GM18858 (cell line): ENCODE measurements at regions not wholly inside any gene's neighbourhood (a gene's known extent, or its start where the extent isn't known, plus 50 kb on each side); places are given as distances from the start of the nearest gene placed in this dataset.

Experiments used
- ATAC-seq: cut with Tn5 transposase; IDR thresholded peaks from one replicate; pipeline ENCODE4 v1.9.1; 2021; ENCODE audit not compliant: unreplicated experiment

DNA sequence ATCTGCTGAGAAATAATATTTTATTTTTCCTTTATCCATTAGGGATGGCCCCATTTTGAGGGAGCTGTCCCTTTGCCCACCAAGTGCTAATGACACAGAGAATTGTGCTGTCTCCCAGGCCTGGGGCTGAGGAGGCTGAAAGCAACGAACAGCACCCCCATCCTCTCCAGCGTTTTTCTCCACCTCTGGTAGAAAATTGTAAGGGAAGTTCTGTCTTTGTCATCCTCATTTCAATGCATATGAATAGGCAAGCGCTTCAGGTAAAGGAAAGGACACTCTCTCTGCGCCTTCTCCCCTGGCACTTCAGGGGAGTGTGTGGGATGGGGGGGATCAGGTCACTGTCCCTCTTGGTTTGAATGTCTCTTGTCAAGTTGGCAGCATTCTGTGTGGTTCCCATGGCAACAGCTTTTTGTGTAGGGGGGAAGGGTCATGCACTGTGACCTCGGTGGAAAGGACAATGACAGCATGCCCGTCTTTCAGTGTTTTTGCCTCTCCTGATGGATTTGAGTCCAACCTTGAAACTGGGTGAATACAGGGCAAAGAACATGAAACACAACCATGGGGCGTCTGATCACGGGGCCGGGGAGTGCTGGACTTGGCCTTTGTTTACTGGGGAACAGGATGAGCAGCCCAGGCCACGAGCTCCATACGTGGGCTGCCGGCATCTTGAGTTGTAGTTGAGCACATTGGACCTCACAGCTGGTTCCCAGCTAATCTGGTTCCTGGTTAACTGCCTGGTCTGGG, 230.2 kb downstream of the VRK1 start:
- ATAC-seq: no peak

DNA sequence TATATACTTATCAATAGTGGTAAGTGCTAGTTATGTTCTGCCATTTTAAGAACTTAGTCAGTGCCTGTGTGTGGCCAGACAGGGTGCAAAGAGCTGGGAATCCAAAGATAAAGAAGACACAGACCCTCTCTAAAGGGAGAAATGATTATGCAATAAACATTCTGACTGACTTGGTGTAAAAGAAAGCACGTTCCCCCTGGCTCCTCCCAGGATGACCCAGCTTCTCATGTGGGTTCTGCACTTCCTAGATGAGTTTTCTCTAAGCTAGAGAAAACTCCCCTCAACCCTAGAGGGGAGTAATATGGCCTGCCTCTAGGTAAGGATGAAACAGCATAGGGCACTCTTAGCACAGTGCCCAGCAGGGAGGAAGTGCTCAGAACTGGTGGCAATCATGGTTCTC, 231.2 kb downstream of the VRK1 start:
- no peak for ATAC-seq

DNA sequence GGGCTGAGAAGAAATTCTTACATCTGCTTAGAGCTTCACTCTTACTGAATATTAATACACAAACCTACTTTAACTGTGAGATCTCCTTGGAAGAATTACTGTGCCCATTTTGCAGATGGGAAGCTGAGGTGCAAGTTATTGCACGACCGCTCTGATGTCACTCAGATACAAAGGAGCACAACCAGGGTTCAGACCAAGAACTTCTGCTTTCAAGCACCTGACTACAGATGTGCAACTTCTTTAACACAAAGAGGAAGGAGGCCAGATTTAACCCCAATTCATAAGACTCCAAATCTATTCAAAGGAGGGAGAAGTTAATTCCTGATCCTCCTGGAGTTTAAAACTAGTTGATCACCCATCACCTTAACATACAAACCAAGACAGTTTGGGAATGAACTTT, 232.6 kb downstream of the VRK1 start:
- no peak for ATAC-seq

DNA sequence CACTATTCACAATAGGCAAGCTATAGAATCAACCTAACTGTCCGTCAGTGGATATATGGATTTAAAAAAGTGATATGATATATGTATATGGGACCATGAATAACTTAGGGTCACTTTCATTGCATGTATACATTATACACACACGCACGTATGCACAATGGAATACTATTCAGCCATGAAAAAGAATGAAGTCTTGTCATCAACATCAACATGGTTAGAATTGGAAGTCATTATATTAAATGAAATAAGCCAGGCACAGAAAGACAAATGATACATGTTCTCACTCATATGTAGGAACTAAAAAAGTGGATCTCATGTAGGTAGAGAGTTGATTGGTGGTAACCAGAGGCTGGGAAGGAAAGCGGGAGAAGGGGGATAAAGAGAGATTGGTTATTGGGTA, 234.3 kb downstream of the VRK1 start:
- no peak for ATAC-seq

DNA sequence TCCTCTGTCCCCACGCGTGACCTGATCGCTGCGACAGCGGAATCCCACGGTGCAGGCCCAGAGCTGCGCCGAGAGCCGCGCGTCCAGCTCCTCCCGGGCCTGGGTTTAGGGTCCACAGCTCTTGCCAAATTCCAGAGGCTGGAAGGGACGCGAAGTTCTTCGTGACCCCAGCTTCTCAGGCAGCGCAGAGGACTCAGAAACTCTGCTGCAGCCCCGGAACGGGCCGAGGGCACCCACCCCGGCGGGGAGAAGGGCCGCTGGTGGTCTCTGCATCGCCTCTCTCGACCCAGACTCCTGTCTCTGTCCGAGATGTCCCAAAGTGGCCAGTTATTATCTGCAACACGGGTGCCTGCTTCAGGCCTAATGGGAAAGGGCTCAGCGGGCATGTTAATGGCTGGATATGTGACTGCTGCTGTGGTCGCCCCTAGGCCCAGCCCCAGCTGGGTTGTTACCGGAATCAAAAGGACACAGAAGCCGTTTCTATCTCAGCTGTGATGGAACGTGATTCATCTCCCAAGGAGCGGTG, 236.4 kb downstream of the VRK1 start:
- no peak for ATAC-seq

DNA sequence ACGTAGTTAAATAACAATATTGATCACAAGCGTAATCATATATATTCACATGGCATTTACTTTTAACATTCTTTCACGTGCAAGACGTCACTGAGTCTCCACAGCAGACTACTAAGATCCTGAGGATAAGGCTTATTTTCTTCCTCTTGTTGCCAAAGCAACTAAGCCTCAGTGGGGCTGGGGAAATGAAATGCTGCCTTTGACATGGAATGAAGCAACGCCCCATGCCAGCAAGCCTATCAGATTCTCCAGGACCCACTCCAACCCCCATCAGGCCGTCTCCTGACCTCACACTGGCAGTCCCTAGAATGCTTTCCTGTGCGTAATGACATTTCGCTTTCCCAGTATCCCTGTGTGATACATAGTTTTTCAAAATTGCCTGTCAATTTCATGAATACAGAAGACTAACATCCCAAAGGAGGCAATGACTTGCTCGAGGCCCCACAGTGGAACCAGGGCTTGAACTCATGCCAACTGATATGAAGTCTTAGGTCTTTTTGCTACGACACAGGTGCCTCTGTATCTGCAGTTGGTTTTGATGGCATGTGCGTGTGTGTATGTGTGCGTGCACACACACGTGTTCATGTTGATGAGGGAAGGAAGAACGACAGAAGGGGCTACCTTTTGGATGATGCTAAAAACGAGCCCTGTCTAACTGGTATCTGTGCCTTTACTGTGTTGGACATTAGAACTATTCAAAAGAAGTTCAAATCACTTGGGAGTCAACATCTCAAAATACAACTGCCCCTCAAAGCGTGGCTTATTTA, 239.1 kb downstream of the VRK1 start:
- ATAC-seq: no peak

DNA sequence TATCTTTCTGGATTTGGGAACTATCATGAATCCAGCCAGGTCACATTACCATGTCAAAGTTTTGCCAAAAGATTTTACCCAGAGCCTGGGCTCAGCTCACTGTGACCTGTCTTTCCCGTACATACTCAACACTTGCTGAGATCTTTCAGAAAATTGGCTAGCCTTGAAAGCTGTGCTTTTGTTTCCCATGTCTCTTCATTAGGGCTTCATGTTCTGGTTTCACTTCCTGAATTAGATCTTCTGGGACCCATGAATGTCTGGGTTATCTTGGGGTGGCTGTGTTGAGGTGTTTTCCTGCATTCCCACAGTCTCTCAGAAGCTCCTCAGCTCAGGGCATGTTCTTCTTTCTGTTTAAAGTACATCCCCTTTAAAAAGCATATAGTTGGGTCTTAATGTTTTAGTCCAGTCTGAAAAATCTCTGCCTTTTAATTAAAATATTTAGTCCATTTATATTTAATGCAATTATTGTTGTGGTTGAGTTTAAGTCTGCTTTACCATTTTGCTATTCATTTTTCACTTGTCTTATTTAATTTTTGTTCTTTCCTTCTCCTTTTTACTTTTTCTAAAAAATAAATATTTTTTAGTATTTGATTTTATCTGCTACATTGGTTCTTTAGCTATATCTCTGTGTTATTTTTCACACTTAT, 242.7 kb downstream of the VRK1 start:
- no peak for ATAC-seq

DNA sequence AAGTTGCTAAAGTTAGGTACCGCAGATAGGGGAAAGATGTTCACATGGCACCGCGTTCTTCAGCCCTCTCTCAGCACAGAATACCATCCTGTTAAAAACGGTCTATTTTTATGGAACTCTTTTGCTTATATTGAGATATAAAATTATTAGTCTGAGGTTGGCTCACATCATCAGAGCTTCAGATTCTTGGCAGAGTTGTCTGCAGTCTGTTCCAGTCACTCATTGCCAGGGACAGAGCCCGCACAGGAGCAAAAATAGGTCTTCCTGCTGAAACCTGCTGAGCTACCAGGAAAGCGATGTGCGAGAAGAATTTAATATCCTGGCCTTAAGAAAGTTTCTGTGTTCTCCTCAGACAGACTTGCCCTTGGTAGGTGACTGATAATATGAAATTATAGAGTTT, 249.8 kb downstream of the VRK1 start:
- no peak for ATAC-seq

DNA sequence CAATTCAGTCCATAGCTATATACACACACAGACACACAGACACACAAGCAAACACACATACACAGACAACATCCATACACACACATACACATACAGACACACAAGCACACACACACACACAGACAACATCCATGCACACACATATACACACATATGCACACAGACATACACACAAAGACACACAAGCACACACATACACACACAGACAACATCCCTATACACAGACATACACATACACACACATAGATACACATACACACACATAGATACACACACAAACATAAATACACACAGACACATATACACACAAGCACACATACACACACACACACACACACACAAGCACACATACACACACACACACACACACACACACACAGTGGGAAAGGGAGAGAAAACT, 254.8 kb downstream of the VRK1 start:
- ATAC-seq: no peak

DNA sequence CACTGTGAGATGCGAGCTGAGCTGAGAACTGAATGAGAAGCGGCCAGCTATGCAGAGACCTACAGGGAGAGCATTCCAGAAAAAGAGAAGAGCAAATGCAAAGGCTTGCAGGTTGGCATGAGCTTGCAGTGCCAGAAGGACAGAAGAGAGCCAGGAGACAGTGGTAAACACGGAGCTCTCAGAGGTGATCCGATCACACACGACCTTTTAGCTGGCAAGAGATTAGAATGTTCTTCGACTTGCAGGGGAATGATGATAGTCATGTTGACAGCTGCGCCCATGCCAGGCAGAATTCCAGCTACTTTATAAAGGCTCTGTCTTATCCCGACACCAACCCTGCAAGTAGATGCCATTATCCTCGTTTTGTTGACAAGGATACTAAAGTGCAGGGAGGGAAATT, 256.8 kb downstream of the VRK1 start:
- no peak for ATAC-seq

DNA sequence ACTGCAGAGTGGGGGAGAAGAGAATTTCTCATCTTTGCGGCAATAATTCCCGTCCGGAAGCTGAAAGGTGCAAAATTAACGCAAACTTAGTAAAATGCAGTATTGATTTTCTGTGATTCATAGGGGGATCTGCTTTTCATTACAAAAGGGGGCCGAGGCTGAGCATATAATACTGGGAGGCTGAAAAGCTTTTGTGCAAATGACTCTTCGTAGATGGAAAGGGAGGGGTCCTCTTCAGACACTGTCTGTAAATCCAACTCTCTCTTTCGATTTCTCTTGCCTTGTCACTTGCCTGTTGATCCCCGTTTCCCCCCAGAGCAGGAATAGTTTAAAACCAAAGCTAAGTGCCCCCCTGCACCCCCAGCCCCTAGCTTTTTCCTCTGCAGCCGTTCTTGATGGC, 258.2 kb downstream of the VRK1 start:
- no peak for ATAC-seq

DNA sequence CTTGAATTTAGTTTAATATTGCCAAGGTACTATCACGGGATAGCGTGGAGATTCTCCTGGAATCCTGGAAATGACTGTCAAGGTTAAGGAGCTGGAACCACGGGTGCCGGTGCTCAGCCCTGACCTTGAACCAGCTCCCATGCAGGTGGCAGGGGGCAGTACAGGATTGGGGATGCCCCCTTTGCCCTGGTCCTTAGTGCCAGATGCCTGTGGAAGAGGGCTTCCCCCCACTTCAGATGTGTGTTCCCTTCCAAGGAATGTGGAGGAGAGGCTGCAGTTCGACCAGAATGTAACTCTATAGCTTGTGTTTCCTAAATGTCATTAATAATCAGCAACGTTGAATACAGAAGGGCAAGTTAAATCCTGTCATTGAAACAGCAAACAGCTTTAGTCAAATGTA, 258.9 kb downstream of the VRK1 start:
- ATAC-seq: no peak

DNA sequence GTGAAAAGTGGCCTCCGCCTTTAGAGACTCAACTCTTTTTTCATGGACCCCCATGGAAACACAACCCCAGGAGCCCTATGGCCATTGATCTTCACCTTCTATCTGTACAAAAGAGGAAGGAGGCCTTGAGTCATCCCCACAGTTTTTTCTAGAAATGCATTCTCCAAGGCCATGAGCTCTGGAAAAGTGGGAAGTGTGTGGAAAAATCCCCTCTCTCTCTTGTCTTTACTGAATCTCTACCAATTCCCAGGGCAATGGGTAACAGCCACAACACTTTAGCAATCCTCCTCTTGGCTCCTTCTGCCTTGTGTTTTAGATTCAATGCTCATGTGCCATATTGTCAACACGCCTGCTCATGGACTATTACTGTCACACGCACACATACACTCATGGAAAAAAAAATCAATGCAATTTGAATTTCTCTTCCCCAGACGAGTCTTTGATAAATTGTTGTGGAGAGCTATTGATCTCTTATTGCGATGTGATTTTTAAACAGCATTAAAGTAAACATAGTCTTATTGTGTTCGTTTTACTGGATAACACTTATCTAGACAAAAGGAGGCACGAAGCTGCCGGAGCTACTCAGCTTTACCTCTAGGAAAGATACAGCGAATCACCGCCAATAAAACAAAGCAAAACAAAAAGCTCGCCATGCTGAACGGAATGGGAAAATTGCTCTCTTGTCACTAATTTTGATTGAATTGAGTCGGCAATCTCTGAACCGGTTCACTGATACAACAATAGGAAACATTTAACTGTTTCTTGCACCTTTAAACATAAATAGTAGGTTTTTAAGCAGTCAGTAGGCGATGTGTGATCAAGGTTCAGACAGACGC, 260.3 kb downstream of the VRK1 start:
- no peak for ATAC-seq

DNA sequence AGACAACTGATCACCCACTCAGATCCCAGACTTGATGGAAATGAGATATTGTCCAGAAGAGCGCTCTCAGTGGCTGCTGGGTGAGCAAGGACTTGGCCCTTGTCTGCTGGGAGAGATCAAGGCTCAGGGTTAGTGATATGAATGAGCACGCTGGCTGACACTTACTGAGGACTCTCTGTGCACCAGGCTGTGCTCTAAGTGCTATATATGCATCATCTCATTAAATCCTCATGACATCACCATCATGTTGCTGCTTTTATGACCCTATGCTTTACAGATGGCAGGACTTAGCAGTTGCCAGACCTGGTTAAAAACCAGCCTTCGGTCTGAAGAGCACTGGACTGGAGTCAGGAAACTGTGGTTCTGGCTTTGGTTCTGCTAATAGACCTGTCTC, 260.9 kb downstream of the VRK1 start:
- no peak for ATAC-seq

DNA sequence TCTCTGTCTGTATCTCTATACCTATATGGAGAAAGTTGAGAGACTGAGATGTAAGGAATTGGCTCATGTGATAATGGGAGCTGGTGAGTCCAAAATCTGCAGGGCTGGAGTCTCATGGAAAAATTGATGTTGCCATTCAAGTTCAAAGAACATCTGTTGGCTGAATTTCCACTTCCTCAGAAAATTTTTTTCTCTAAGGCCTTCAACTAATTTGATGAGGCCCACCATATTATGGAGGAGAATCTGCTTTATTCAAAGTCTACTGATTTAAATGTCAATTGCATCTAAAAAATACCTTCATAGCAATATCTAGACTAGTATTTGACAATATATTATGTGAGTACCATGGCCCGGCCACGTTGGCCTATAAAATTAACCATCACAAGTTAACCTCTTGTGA, 261.4 kb downstream of the VRK1 start:
- no peak for ATAC-seq

DNA sequence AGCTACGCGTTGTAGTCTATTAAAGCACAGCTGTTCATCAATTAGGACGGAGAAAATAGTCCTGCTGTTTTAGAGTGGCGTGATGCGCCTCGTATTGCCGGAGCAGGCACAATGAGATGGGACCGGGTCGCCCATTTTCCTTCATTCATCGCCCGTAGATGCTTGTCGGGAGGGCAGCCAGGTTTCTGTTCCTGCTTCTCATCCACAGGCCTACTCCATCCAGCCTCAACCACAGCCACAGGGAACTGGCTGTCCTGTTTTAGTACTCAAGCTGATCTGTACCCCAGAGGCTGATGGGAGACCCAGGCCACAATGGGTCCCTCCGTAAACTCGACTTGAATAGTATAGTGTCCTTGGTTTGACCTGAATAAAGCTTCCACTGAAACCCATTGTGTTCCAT, 264.0 kb downstream of the VRK1 start:
- ATAC-seq: no peak

DNA sequence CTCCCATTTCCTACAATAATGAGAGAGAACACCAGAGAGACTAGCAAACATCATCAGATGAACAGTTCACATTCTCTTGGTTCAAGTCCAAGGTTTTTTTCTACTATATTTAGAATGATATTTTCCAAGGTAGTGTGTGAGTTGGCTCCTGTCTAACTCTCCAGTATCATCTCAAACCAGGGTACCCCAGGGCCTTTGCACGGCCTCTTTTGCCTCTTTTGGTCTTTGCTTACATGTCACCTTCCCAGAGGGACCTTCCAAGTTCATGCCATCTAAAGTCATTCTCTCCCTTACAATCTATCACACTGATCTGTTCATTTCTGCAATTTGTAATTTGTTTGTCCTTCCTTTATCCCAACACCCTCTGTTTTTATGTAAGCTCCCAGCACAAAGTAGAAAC, 264.5 kb downstream of the VRK1 start:
- no peak for ATAC-seq

DNA sequence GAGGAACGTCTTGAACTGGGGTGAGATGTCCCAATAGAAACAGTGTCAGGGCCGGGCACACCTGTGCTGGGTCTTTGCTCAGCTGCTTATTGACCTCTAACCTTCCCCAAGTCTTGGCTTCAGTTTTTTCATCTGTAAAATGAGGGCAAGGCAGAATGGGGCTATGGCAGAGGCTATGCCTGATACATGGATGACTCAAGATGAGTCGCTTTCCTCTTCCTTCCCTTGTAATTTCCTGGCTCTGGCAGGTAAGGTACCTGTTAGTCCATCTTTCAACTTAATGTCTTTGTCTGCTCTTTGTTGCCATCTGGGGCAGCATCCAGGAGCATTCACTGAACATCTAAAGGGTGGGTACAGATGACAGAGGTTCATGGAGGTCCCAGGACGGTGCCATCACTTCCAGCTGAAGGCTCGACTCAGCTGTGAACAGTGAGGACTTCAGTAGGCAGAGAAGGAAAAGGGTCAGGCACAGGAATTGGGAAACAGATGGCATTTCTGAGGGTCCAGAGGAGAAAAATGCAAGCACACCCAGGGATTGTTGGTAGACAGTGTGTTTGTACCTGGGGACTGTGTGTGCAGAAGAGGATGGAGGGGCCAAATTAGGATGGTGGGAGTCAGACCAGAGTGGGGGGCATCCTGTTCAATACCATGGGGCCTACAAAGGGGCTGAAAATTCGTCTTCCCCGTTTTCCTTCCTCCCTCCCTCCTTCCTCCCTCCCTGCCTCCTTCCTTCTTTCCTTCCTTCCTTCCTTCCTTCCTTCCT, 268.3 kb downstream of the VRK1 start:
- no peak for ATAC-seq

DNA sequence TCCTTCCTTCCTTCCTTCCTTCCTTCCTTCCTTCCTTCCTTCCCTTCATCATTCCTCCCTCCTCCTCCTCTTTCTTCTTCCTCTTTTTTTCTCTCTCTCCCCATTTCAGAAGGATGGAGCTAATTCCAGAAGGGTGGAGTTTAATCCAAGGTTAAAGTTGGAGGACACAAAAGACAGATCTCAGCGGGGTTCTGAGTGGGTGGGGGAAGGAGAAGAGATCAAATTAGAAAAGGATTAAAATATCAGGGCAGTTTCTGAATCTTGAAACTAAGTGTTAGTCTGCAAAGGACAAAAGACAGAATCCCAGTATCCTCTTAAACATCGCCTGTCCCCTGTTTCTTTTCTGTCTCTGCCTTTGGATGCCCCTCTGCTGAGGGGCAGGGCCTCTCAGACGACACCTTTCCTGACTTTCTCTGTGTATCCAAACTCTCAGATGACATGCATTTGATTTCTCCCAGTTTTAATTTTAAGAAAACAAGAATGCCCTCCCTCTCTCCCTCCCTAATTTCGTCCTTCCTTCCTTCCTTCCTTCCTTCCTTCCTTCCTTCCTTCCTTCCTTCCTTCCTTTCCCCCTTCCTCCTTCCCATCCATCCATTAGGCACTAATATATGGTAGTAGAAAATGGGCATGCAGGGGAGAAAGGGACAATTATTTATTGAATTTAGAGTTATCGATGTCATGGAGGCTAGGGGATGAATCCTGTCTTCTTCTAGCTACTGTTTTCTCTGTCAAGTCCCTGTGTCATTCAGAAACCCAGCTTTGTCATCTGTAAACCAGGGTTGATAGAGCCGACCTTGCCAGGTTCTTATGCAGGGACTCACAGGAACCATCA, 269.1 kb downstream of the VRK1 start:
- no peak for ATAC-seq
